BE2C (cell line): ENCODE measurements at regions not wholly inside any gene's neighbourhood (a gene's known extent, or its start where the extent isn't known, plus 50 kb on each side); places are given as distances from the start of the nearest gene placed in this dataset.

Experiments
- DNase-seq: peaks from one replicate; pipeline ENCODE4 v3.0.0-alpha.2; 2020
- H3K27me3 ChIP-seq: fragments of 250-450 bp; sonication (Bioruptor Pico); 2 replicates; pipeline ENCODE4 v1.5.1; 2020; ENCODE audit warnings: mild to moderate bottlenecking
- H3K36me3 ChIP-seq: fragments of 250-450 bp; sonication (Bioruptor Pico); 2 replicates; pipeline ENCODE4 v1.5.1; 2020; ENCODE audit warnings: mild to moderate bottlenecking
- H3K4me1 ChIP-seq: fragments of 250-450 bp; sonication (Bioruptor Pico); 2 replicates; pipeline ENCODE4 v1.5.1; 2020
- H3K4me3 ChIP-seq: 2 replicates; pipeline ENCODE4 v1.5.1; 2011; ENCODE audit warnings: low read depth, low read length
- H3K9me3 ChIP-seq: fragments of 250-450 bp; sonication (Bioruptor Pico); 2 replicates; pipeline ENCODE4 v1.5.1; 2020
- TF ChIP-seq, protein P1 (sequence below): IDR thresholded peaks from 2 replicates; pipeline ENCODE4 v1.5.1; 2012; ENCODE audit warnings: mild to moderate bottlenecking, low read depth, low read length

DNA sequence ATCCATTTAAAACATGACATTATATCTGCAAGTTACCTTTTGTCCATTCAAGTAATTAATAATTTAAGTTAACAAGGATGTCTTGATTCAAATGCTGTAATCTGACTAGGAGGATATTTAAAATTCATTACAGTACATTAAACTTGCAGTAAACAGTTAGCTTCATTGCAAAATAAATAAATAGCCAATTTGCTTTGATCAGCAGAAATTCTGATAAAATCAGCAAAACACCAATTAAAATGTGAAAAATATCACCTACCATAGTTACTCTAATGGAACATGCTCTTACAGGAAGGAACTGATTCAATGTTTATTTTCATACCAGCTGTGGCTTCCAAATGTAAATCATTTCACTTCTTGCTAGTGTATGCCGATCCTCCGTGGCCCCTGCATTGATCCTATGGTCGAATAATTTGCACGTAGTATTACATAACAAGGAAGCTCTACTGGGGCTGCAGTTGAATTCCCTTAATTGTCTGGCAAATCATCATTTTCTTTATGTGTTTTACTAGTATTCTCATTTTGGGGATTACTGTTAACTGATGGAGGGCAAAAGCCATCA is 150.7 kb downstream of the FOXB1 start:
- H3K36me3 ChIP-seq = no peaks in the 10 kb centered on the region
- TF ChIP-seq, protein P1, sequence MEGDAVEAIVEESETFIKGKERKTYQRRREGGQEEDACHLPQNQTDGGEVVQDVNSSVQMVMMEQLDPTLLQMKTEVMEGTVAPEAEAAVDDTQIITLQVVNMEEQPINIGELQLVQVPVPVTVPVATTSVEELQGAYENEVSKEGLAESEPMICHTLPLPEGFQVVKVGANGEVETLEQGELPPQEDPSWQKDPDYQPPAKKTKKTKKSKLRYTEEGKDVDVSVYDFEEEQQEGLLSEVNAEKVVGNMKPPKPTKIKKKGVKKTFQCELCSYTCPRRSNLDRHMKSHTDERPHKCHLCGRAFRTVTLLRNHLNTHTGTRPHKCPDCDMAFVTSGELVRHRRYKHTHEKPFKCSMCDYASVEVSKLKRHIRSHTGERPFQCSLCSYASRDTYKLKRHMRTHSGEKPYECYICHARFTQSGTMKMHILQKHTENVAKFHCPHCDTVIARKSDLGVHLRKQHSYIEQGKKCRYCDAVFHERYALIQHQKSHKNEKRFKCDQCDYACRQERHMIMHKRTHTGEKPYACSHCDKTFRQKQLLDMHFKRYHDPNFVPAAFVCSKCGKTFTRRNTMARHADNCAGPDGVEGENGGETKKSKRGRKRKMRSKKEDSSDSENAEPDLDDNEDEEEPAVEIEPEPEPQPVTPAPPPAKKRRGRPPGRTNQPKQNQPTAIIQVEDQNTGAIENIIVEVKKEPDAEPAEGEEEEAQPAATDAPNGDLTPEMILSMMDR = no peak
- H3K9me3 ChIP-seq = no peaks in the 10 kb centered on the region
- H3K4me3 ChIP-seq = no peak overlapping the region
- DNase-seq = no peak
- H3K4me1 ChIP-seq = no peaks in the 10 kb centered on the region
- peaks cover 78% of the 10 kb centered on the region for H3K27me3 ChIP-seq

DNA sequence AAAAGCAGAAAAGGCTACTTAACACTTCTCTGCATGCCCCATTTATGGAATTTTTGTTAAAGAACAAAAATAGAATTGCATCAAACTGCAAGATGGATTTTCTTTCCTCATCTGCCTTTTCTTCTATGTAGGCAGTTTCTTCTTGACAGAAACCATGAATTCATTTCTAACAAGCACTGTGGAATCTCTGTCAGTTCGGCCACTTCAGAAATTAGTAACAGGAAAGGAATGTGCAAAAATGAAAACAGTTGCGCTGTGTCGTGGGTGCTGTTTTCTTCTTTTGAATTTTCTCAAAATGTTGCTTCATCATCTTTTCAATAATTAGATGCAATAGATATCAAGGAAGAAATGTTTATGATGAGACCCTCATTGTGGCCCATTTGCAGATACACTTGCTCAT is 151.6 kb downstream of the FOXB1 start:
- no peaks in the 10 kb centered on the region for H3K36me3 ChIP-seq
- H3K27me3 ChIP-seq = peaks cover 78% of the 10 kb centered on the region
- H3K9me3 ChIP-seq = no peaks in the 10 kb centered on the region
- H3K4me3 ChIP-seq = no peak overlapping the region
- H3K4me1 ChIP-seq = no peaks in the 10 kb centered on the region
- TF ChIP-seq, protein P1 = no peak
- DNase-seq = no peak

DNA sequence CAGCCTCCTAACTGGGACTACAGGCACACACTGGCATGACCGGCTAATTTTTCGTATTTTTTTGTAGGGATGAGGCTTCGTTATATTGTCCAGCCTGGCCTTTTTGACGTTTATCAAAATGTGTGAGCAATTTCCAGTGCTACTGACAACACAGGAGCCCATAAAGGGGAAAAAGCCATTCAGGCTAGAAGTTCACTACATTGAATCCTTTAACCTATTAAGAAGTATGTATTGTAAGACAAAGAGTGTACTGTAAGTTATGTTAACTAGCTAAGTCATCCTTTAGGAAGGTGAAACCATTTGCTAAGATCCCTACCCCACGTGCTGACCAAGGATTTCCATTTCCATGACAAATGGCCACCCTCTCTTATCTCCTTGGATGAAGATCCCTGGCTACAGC is 156.8 kb downstream of the FOXB1 start:
- Histone ChIP-seq H3K9me3 (no peaks in the 10 kb centered on the region; the same call in 1 of the 2 replicates), H3K36me3 (no peaks in the 10 kb centered on the region), H3K4me1 (no peaks in the 10 kb centered on the region), H3K27me3 (peaks cover 53% of the 10 kb centered on the region), H3K4me3 (no peak overlapping the region)
- no peak for DNase-seq
- TF ChIP-seq, protein P1 = no peak

DNA sequence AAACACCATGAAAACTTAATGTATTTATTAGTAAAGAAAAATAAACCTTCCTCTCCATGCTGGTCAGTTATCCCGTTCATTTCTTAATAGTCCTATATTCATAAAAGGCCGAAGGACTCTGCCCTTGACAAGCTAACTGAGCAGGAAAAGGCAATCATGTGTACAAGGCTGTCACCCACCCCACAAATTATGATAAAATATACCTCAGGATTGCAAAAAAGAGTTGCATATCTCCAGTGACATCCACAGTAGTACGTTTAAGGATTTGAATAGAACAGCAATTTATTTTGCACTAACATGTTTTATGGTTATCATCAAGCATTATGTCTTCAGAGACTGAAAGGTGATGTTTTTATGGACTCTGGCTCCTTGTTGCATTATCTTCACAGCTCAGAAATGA is 157.6 kb downstream of the FOXB1 start:
- no peak overlapping the region for H3K4me3 ChIP-seq
- no peak for DNase-seq
- no peaks in the 10 kb centered on the region for H3K4me1 ChIP-seq

DNA sequence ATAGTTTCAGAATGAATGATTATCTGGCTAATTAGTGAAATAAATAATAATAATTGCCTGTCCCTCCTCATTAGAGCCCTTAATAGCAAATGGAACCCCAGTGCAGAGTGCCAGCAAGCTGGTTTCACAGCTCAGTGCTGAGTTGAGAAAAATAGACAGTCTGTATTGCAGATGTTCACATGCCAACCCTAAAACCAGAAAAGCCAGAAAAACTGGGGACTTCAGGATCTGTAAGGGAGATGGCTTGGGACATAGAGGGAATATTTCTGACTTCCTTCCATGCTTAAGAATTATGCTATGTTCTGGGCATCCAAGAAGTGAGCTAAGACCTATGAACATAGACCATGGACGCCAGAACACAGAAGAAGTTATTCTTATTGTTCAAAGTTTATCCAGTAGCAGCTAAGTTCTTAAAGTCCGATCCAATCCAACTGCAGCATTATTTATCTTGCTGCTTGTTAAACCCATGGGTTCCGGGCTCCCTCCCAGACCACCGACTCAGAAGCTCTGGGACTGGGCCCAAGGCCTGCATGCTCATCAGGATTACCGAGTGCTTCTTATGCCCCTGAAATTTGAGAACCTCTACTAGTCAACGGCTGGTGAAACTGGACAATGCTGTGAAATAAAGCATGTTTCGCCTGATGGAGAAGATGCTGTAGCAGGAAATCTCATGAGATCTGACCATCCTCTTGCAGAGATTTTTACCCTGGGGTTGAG is 158.3 kb downstream of the FOXB1 start:
- H3K4me3 ChIP-seq = no peak overlapping the region
- TF ChIP-seq, protein P1 = no peak
- peaks cover 45% of the 10 kb centered on the region for H3K27me3 ChIP-seq
- no peaks in the 10 kb centered on the region for H3K4me1 ChIP-seq
- no peaks in the 10 kb centered on the region for H3K36me3 ChIP-seq
- DNase-seq = no peak
- no peaks in the 10 kb centered on the region; the same call in 1 of the 2 replicates for H3K9me3 ChIP-seq

More for the DNA sequence above, 157.6 kb downstream of the FOXB1 start:
- TF ChIP-seq, protein P1 = no peak
- no peaks in the 10 kb centered on the region; the same call in 1 of the 2 replicates for H3K9me3 ChIP-seq
- H3K36me3 ChIP-seq = no peaks in the 10 kb centered on the region
- H3K27me3 ChIP-seq = peaks cover 46% of the 10 kb centered on the region

DNA sequence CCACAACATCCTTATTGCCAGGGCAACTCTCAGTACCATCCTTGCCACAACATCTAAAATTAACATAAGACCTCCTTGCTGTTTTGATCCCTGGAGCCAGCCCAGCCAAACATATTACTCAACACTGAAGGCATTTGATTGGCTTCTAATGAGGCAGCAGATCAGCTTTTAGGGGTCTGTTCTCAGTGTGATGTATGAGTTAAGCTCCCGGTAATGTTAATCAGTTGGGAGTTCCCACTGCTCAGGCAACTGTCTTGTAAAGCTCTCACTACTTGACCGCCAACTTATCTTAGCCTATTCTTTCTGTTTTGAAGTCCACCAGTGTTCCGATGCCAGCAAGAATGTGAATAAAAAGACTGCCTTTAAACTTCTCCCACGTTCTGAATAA is 158.9 kb downstream of the FOXB1 start:
- H3K4me3 ChIP-seq = no peak overlapping the region
- DNase-seq = no peak
- H3K36me3 ChIP-seq = no peaks in the 10 kb centered on the region
- H3K4me1 ChIP-seq = no peaks in the 10 kb centered on the region
- H3K27me3 ChIP-seq = peaks cover 44% of the 10 kb centered on the region
- TF ChIP-seq, protein P1 = no peak
- H3K9me3 ChIP-seq = no peaks in the 10 kb centered on the region; the same call in 1 of the 2 replicates
